GM19463 (cell line): ENCODE measurements at regions not wholly inside any gene's neighbourhood (a gene's known extent, or its start where the extent isn't known, plus 50 kb on each side); places are given as distances from the start of the nearest gene placed in this dataset.
"Not testable (repeated sequence)": the region's sequence is repeated elsewhere in the genome, so short reads cannot be mapped to it uniquely, and the experiment has no call there.

Source experiments
- ATAC-seq: cut with Tn5 transposase; IDR thresholded peaks from one replicate; pipeline ENCODE4 v1.9.1; 2021; ENCODE audit warnings: mild to moderate bottlenecking, moderate library complexity; ENCODE audit not compliant: unreplicated experiment

DNA sequence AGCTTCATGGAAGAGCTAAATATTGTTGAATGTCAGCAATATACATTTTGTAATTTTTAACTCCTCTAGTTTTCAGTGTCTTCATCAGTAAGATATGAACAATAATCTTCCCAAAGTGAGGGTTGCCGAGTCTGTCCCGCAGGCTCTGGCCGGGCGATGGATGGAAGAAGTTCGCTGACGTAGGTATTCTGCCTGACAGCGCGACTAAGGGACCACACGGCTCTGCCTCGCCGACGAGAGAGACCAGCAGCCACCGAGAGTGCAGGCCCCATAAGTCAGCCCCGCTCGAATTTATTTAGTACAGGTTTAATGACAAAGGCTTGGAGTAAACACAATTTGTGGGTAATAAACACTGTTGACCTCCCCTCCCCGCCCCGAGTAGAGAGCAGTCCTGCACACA lies 427.4 kb upstream of the NECTIN3 start:
- ATAC-seq: no peak

DNA sequence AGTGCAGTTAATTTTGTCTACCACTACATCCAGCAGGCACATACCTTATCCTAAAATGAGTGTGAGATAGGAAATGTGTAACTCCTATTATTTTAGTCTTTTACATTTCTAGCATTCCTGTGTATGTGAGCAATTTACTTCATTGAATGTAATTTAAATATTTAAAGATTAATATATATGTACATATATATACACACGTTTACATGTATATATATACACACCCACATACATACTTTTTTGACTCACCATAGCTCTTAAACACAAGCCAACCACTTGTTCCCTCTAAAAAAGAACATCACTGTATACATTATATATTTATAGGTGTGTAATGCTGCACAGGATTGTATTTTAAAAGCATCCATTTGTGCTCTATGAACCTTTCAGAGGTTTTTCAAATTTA lies 425.6 kb upstream of the NECTIN3 start:
- no peak for ATAC-seq

DNA sequence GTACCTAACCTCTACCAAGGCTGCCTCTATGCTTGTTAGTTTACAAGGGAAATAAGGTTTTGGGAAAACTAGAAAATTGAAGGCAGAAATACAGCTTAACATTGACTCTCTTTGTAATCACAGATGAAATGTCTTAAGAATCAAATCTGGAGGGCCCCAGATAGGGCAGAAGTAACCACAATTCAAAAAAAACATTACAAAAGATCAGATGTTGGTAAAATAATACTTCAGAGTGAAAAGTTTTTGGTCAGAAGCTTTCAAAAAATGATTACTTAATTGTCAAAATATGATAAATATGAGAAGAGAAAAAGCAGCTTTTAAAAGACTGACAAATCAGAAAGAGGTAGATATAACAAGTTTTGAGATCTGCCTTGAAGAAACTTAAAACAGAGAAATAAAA lies 425.1 kb upstream of the NECTIN3 start:
- ATAC-seq: no peak

DNA sequence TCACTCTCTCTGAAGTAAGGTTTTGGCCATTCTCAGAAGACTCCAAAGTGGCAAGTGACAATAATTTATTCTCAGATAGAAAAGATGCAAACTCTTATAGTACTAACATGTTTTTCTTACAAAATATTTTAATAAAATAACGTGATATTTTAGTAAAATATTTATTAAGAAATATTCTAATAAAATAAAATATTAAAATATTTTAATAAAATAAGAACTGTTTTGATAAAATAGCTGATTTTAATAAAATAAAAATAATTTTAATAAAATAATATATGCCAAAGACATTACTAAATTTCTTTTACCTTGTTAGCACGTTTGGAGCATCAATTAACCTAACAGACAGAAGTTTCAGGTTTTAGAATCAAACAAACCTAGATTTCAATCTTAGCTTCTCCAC lies 424.0 kb upstream of the NECTIN3 start:
- no peak for ATAC-seq

DNA sequence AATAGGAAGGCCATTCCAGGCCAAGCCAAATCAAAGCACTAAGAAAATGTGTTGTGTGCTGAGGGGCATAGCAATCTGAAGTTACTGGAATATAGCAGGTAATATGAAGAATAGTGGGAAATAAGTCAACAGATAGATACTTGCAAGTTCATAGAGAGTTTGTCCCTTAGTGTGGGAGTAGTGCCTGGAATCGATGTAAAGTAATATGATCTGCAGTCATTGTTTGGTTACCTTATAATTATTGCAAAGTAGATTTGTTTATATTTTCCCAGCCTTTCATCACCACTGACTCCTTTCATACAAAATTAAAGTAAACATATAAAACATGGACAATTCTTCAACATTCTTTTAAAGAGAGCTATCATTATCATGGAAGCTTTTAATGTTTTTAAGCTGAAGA lies 420.9 kb upstream of the NECTIN3 start:
- no peak for ATAC-seq

DNA sequence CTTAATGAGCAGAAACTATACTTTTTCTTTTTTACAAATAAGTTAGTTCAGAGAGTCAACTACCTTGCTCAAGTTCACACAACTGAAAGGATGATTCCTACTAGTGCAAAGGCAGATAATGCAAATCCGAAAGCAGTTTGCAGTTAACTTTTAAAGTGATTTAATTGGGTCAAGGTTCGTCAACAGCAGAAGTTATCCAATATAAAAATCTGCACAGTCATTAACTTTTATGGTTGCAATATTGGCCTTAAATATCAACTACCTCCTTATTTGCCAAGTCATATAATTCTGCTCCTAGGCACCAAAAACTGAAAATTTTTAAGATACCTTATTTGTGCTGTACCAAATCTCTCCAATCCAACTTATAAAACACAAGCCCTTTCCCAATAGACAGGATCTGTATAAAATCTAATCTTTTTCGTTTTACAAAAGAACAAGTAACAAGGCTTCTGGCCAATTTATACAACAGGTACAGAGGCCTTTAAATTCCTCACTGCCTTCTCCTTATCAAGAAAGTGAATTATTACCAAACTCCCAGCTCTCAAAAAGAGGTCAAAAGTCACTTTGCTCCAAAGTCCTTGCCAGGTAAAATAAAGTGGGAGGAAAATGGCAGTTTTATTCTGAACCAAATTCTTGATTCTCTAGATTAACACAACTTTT lies 416.6 kb upstream of the NECTIN3 start:
- ATAC-seq: no peak

DNA sequence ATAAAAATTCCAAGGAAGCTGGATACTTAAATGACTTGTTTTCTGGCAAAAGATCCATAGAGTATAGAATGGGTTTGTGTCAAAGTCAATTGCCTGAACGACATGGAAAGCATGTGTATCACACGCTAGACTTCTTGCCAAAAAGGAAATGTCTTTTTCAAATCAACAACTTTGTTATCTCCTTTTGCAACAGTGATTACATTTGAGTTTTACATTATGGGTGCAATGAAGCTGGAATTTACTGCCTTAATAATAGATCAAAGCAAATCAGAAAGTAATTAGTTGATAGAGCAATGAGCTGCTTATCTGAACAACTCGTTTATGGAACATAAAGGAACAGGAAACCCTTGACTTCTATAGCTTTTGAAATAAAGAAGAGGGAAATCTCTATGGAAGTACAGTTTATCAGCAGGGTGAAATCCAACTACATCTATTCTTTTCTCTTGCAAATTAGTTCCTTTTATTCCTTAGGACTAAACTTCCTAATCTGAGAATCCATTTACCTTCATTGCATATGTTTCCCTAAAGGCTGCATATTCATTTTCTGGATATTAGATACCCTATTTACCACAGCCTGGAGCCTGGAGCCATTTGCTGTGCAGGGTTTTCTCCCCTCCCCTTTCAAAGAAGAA lies 415.1 kb upstream of the NECTIN3 start:
- no peak for ATAC-seq

DNA sequence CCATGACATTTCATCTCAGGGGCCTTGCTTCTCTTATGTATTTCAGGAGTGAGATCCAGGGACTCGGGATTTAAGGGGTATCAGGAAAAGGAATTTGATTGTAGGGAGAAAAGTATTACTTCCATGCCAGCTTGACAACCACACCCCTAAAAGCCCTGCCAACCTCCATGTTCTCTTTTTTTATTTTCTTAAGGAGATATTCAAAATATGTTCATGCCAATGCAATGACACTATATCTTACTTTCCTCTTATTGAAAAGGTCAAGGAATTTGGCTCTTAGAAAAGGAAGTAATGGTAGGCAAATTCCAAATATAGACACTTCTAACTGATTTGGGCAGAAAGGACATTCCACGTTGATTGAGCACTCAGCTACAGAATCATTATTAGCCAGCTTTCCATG lies 407.5 kb upstream of the NECTIN3 start:
- ATAC-seq: no peak

DNA sequence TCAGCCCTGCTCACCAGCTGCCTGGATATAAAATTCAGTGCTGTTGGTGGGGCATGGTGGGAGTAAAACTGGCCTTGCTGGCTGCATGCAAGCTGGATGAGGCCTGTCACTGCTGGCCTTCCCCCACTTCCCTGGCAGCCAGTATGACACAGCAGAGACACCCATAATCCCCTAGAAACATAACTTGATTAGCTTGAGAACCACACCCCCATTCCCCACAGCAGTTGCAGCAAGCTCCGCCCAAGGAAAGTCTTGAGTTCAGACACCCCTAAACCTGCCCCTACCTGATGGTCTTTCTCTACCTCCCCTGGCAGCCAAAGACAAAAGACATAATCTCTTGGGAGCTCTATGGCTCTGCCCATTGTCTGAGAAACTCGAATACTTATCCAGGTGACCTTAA lies 405.1 kb upstream of the NECTIN3 start:
- no peak for ATAC-seq

DNA sequence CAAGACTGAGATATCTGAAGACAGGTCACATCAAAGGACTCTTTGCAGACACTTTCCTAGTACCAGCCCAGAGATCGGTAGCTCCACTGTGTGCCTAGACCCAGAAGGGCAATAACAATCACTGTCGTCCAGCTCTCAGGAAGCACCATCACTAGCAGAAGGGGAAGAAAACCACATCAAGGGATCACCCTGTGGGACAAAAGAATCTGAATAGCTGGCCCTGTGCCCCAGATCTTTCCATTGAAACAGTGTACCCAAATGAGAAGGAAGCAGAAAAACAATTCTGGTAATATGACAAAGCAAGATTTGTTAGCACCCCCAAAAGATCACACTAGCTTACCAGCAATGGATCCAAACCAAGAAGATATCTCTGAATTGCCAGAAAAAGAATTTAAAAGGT lies 404.4 kb upstream of the NECTIN3 start:
- no peak for ATAC-seq

DNA sequence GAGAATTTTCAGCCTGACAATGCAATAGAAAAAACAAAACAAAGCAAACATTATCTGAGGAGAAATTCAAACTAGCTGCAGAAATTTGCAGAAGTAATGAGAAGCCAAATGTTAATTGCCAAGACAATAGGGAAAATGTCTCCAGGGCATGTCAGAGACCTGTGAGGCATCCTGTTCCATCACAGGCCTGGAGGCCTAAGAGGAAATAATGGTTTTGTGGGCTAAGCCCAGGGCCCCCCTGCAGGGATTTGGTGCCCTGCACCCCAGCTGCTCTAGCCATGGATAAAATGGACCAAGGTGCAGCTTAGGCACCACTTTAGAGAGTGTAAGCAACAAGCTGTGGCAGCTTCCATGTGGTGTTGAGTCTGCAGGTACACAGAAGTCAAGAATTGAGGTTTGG lies 401.2 kb upstream of the NECTIN3 start:
- ATAC-seq: no peak

DNA sequence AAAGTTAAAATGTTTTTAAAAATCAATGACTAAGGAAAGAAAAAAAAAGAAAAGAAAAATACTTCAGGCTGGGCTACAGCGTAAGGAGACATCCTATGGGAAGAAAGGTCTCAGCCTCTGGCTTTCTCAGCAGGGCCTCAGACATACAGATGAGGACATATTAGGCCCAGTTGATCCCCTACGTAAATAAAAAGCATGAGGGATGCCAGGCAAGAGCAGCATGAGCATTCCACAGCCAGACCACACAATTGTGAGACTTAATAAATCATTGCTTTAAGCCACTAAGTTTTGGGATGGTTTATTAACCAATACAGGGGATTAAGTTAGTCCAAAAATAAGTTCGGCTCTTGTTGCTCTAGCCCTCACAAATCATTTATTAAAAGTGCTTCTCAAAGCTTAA lies 394.1 kb upstream of the NECTIN3 start:
- no peak for ATAC-seq

DNA sequence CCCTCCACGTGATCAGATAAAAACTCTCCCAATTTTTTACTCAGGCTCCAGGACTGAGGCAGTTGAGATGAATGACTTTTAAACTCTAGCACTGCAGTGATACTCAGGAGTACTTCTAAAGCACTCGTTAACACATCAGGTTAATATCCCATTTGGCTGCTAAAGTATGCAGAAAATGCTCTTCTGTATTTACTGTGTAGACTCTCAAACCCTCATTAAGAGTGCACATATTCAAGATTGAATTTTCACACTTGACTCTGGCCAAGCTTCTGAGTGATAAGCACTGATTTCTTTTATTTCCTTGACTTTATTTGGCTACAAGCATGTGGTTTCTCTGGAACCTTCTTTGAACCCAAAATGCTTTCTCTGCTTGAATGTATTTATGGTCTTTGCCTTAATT lies 392.3 kb upstream of the NECTIN3 start:
- ATAC-seq: no peak

DNA sequence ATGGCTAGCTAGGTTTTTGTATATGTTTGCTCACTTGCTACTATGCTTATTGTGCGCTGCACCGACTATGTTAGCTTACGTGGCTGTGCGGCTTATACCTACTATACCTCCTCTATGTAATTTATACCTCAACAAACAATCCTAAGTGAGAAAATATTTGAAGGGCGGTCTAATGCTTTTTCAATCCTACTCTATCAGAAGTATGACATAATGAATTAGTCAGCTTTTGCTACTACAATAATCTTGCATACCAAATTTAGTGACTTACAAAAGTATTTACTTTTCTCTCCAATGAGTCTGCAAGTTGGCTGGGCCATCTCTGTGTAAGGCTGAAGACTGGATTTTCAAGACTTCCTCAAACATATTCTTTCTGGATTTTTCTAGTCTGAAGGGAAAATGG lies 391.2 kb upstream of the NECTIN3 start:
- no peak for ATAC-seq

DNA sequence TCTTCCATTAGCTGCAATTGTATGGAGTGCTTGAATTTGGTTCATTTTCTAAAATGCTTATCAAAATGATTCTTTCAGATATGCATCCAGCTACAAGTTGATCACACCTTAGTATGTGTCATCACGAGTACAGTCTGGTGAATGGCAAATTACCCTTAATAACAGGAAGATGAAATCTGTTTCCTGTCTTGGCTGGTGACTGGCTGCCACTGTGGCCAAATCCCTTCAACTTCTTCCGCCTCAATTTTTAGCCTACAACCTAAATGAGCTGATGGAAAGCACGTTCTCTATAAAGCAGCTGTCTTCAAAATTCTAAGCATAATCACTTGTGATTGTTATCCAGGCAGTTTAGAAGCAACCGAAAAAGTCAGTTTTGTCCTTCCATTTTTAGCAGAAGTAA lies 387.1 kb upstream of the NECTIN3 start:
- no peak for ATAC-seq

DNA sequence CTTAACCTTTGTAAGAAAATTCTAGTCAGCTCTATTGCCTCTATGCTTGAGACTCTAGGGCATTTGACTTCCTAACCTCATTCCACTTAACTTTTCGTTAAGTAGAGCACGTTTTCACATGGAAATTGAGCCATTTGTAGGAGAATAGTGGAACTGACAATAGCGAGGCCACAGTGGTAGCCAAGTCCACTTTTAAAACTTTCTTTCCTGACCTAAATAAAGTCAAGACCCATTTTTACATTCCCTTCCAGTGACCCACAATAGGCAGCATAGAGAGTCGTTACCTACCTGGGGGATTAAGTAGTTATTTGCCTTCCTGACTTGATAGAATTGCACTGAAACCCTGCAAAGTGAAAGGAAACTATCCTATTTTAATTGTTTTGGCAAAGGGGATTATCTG lies 386.0 kb upstream of the NECTIN3 start:
- no peak for ATAC-seq

DNA sequence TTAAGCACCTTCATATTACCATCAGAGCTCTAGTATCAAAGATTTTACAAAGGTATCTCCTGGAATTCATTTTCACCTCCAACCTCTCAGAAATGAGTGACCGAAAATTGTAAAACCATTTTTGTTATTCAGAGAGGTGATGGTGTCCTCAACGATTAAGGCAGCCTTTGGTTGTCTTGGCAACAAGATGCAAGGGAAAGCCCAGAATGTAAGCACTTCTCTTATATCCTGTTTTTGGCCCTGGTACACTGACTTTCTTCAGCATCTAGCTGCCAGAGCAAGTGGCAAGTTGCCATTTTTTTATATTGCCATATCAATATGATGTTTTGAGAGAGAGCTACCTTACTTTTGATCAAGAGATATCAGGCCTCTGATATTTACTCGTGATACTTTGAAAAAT lies 384.9 kb upstream of the NECTIN3 start:
- ATAC-seq: no peak

DNA sequence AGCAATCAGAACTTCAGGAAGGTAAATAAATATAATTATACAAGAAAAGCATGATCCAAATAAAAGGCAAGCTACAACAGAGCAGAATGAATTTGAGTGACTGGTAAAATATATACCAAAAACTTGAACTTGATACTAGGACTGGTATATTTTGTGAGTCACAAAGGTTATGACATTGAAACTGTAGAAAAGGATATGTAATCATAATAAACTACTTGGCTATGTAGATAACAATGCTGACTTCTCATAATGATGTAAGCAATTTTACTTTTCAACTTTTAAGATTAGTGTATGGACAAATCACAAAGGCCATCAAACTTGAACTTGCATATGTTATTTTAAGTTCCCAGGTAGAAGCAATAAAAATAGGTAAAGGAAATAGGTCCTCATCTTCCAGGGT lies 384.5 kb upstream of the NECTIN3 start:
- no peak for ATAC-seq

DNA sequence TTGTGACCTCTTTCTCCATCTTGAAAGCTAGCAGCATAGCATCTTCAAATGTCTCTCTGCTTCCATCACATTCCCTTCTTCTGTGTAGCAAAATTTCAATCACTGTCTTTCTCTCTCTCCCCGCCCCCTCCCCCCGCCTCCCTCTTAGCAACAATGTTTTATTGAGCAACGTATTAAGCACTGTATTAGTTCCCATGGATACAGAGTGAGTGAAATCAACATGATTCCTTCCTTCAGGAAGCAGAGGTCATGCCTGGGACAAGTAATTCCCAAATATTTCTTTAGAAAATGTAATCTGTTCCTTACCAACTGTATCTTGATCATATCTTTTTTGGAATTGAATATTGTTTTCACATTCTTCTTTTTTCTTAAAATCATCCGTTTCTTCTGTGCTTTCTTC lies 373.7 kb upstream of the NECTIN3 start:
- no peak for ATAC-seq

DNA sequence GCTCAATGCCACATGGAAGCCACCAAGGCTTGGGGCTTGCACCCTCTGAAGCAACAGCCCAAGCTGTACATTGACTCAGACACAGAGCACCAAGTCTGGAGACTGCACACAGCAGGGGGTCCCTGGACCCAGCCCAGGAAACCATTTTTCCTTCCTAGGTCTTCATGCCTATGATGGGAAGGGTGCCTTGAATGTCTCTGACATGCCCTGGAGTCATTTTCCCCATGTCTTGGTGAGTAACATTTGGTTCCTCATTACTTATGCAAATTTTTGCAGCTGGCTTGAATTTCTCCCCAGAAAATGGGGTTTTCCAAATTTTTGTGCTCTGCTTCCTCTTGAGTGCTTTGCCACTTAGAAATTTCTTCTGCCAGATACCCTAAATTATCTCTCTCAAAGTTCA lies 367.3 kb upstream of the NECTIN3 start:
- not testable (repeated sequence) for ATAC-seq

DNA sequence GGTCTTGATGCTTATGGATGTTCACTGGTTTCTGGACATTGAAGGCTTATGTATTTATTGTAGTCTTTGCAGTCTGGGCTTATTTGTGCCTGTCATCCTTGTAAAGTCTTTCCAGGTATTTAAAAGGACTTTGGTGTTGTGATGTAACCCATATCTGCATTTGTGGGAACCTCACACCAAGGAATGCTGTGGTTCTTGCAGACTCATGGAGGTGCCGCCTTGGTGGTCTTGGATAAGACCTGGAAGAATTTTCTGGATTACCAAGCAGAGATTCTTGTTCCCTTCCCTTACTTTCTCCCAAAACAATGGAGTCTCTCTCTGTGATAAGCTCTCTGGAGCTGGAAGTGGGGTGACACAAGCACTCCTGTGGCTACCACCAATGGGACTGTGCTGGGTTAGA lies 363.5 kb upstream of the NECTIN3 start:
- ATAC-seq: no peak

DNA sequence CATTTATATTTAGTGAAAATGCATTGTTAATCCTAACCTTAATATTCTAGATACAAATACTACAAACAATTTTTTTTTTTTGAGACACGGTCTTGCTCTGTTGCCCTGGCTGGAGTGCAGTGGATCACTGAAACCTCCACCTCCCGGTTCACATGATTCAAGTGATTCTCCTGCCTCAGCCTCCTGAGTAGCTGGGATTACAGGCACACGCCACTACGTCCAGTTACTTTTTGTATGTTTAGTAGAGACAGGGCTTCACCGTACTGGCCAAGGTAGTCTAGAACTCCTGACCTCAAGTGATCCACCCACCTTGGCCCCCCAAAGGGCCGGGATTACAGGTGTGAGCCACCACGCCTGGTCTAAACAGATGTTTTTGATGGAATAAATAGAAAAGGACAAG lies 361.5 kb upstream of the NECTIN3 start:
- ATAC-seq: no peak

DNA sequence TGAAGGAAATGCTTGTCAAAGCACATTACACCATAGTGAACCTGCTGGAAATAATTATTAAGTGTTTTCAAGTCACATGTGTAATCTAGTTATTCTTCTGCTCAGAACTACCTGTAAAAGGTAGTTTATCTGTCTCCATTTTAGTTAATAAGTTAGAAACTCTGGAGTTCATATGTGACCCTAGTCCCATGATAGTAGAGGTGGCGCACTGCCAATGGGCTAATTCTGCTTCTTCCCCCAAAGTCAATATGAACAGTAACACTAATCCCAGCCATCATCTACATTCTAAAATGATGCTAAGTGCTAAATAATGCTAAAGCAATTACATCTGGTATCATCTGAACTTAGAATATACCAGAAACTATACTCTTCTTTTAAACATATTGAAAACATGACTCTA lies 361.0 kb upstream of the NECTIN3 start:
- ATAC-seq: no peak
